ENCODE measurements at regions not wholly inside any gene's neighbourhood (a gene's known extent, or its start where the extent isn't known, plus 50 kb on each side); places are given as distances from the start of the nearest gene placed in this dataset.

- no peak overlapping the region for H3K4me2 ChIP-seq (ENCODE audit: low read length)
- intact Hi-C loops (cut with micrococcal nuclease) = no loop called here
- H4K20me1 ChIP-seq (ENCODE audit: insufficient read depth) = no peaks in the 10 kb centered on the region
- H3K4me1 ChIP-seq (ENCODE audit: control insufficient read depth in 1 of 2, insufficient read depth in 2 of 2, low read length in 2 of 2) = no peaks in the 10 kb centered on the region
- ATAC-seq (no peak), DNase-seq (ENCODE audit: low read depth, low spot score) (no peak)
- no peak overlapping the region for H2AFZ ChIP-seq (ENCODE audit: low read depth, low read length, poor library complexity, severe bottlenecking)
- BruUV-seq (replicated peaks) = no TSS peak
- H3K36me3 ChIP-seq (ENCODE audit: control insufficient read depth in 1 of 2, insufficient read depth in 2 of 2, low read length in 2 of 2) = no peaks in the 10 kb centered on the region
- no peak overlapping the region for H3K27ac ChIP-seq (ENCODE audit: low read depth, low read length)
- no peaks in the 10 kb centered on the region for H3K27me3 ChIP-seq (ENCODE audit: insufficient read depth, low read length)
- ChIA-PET POLR2A (no interaction called here), CTCF (no interaction called here), RAD21 (ENCODE audit: low non-redundant PET in 1 of 2, low total read pairs in 2 of 2, uncharacterized antibody in 2 of 2, unreplicated experiment in 2 of 2) (no interaction called here)
- H3K4me3 ChIP-seq (replicated peaks in 1 of 2; ENCODE audit: low read depth in 1 of 2, low read length in 2 of 2) = no peak overlapping the region
- TF ChIP-seq REST (IDR thresholded peaks at IDR 0.05; ENCODE audit: low read depth) (no peak), FOSL1 (IDR thresholded peaks at IDR 0.05; ENCODE audit: low read depth) (no peak), EZH2phosphoT487 (IDR thresholded peaks at IDR 0.05; ENCODE audit: borderline replicate concordance) (no peak), POLR2AphosphoS5 (IDR thresholded peaks at IDR 0.05; ENCODE audit: low read depth, low read length) (no peak), CEBPB (IDR thresholded peaks at IDR 0.05; ENCODE audit: low read depth) (no peak), MAX (IDR thresholded peaks at IDR 0.05) (no peak), ZFX (IDR thresholded peaks at IDR 0.05) (no peak), RAD21 (IDR thresholded peaks at IDR 0.05; ENCODE audit: low read depth) (no peak), CTCF (IDR thresholded peaks at IDR 0.05 in 2 of 3, conservative IDR thresholded peaks at IDR 0.05 in 1 of 3; ENCODE audit: borderline replicate concordance in 1 of 3, insufficient read depth in 1 of 3, low read depth in 2 of 3, low read length in 2 of 3) (no peak), CBX3 (IDR thresholded peaks at IDR 0.05; ENCODE audit: low read depth) (no peak), EGR1 (IDR thresholded peaks at IDR 0.05; ENCODE audit: low read depth) (no peak), YY1 (IDR thresholded peaks at IDR 0.05; ENCODE audit: extremely low read depth, insufficient replicate concordance, low read depth, low read length) (no peak), ZBTB33 (IDR thresholded peaks at IDR 0.05; ENCODE audit: extremely low read depth, insufficient replicate concordance, low read length) (no peak), JUND (IDR thresholded peaks at IDR 0.05) (no peak), ATF3 (IDR thresholded peaks at IDR 0.05) (no peak), TCF7L2 (IDR thresholded peaks at IDR 0.05; ENCODE audit: borderline replicate concordance, extremely low read depth, insufficient read depth, insufficient read length) (no peak), SRF (IDR thresholded peaks at IDR 0.05; ENCODE audit: low read depth) (no peak), SIN3A (IDR thresholded peaks at IDR 0.05; ENCODE audit: low read depth) (no peak), EZH2 (IDR thresholded peaks at IDR 0.05) (no peak), ELF1 (IDR thresholded peaks at IDR 0.05; ENCODE audit: borderline replicate concordance, low read depth) (no peak)
- H3K79me2 ChIP-seq (ENCODE audit: insufficient read depth, low read length) = no peaks in the 10 kb centered on the region
- H3K9me2 ChIP-seq (ENCODE audit: insufficient read depth) = no peaks in the 10 kb centered on the region
- H3K9me3 ChIP-seq (ENCODE audit: control insufficient read depth in 1 of 2, insufficient read depth in 1 of 2, low read depth in 1 of 2, low read length in 2 of 2) = no peaks in the 10 kb centered on the region
- no peak overlapping the region for H3K9ac ChIP-seq (ENCODE audit: low read length)
Measured at GRCh38 chr10:44202952-44203351, 181.9 kb downstream of the CXCL12 start.

Data from HCT116 (cell line).